ENCODE measurements at regions not wholly inside any gene's neighbourhood (a gene's known extent, or its start where the extent isn't known, plus 50 kb on each side); places are given as distances from the start of the nearest gene placed in this dataset.

DNA sequence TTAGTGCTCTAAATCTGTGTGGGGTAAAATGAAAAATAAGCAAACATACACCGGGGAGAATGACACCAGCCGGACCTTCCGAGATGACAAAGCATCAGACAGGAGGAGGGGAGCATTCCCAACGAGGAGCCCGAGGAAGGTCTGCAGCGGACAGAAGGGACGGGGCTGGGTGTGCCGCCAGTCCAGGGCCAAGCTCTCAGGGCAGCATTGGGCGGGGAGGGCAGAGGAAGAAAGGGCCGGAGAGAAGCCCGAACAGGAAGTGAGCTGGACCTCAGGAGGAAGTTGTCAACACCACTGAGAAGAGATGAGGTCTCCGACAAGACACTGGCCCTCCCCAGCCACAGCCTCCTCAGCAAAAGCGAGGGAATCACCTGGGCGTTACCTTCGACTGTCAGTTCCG is 182.6 kb upstream of the RNF32 start:
- intact Hi-C loops (cut with micrococcal nuclease): no loop called here

DNA sequence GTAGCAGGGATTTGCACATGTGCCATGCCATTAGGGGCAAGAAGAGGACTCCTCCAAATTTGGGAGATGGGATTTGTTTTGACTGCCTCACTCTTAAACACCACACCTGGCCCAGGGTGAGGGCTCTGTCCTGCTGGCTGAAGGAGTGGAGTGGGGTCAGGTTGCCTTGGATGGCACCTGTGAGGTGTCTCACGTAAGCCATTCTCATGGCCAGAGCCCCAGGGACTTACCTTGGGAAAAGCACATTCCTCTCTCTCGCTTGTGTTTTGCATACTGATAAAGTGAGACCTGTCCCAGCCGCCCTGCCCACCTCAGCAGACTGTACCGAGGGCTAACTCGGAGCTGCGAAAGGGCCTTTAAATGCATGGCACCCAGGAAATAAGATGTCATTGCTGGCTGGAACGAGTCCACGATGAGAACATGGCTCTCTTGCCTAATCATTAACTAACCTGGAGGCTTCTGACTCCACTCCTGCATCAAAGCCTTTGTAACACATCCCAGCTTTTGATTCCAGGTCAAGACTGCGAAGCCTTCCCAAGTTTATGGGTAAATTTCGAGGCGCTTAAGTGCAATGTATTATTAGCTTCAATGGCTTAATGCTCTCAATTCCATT is 184.0 kb upstream of the RNF32 start:
- intact Hi-C loops (cut with micrococcal nuclease): no loop called here

DNA sequence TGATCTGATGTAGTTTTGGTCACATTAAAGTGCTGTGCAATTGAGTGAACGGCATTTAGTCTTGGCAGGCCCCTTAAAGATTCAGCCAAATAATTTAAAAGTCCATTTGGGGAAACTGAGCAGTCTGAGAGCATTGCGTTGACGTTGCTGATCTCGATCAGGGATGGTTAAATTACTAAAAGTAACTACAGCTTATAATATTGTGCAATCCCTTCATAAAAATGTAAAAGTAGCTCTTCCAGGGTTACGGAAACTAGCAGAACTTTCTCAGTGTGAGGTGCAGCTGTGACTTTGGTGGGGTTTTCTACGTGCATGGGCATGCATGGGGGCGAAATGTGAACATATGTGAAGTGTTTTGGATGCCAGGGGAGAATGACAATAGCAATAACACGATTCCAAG is 184.5 kb upstream of the RNF32 start:
- intact Hi-C loops (cut with micrococcal nuclease): no loop called here

DNA sequence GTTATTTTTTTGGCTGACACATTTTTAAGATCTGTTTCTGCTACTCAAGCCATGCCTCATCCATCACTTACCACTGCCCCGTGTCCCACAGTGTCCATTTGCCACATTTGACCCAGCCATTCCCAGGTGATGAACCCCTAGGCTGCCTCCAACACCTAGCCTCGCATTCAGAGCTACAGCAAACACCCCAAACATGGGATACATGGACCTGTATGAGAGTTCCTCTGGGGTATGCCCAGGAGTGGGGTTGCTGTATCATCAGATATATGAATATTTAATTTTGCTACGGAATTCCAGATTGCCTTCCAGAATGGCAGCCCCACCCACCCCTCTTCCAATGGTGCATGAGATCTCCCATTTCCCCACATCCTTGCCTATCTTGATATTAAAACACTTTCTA is 190.1 kb upstream of the RNF32 start:
- intact Hi-C loops (cut with micrococcal nuclease): no loop called here

DNA sequence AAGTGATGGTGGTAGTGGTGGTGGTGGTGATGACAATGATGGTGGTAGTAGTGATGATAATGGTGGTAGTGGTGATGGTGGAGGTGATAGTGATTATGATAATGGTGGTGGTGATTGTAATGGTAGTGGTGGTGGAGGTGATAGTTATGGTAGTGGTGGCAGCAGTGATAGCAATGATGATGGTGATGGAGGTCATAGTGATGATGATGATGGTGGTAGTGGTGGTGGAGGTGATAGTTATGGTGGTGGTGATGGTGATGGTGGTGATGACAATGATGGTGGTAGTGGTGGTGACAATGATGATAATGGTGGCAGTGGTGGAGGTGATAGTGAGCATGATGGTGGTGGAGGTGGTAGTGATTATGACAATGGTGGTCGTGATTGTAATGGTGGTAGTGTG is 191.7 kb upstream of the RNF32 start:
- intact Hi-C loops (cut with micrococcal nuclease): no loop called here

DNA sequence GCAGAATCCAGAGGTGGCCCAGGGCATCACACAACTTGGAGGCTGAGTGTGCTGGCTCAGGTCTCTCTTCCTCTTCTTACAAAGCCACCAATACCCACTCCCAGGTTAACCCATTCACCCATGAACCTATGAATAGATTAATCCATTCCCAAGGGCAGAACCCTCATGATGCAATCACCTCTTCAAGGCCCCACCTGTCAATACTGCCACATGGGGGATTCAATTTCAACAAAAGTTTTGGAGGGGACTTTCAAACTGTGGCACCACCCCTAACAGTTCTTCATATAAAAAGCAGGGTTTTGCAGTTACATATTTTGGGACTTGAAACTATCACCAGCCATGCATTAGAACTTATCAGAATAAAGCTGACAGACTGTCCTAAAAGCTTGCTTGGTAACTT is 193.6 kb upstream of the RNF32 start:
- intact Hi-C loops (cut with micrococcal nuclease): no loop called here

DNA sequence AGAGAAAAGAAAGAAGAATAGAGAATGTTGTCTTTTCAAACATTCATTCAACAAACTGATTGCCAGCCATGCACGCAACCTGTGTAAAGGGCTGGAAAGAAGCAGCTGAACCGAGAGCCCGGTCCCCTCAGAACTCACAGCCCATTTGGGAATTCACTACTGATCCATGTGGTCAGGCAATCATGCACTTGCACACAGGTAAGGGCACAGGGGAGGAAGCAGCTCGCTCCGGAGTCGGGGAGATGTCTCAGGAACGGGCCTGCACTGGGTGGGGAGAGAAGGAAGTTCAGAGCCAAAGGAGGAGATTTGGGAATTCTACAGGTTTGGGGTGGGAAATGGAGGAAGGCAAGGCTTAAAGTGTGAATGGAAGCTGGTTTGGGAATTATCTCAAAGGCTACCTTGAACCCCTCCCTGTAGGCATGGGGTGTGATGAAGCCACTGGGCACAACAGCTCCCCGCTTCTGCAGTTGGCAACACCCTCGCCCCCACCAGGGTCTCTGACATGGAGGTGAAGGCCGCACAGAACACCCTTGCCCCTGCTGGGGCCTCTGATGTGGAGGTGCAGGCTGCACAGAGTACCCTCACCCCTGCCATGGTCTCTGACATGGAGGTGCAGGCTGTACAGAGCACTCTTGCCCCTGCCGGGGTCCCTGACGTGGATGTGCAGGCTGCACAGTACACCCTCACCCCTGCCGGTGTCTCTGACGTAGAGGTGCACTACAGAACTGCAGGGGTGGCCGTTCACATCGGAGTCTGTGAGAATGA is 194.4 kb upstream of the RNF32 start:
- intact Hi-C loops (cut with micrococcal nuclease): no loop called here

DNA sequence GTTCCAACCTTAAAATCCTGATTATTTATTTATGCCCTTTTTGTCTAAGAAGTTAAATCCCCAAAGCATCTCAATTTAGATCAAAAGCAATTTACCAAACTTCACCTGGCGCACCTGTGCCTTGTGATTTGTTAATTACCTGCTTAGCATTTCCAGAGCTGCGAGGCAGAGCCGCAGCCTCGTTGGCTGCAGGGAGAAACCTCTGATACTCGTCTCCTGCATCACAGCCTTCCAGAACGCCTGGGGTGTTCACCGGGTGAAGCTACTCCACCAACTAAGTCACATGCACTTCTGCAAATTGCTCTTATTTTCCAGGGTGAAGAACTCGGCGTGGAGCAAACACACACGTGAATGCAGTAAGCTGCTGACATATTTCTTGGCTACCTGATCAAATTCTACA is 198.1 kb upstream of the RNF32 start:
- intact Hi-C loops (cut with micrococcal nuclease): no loop called here

DNA sequence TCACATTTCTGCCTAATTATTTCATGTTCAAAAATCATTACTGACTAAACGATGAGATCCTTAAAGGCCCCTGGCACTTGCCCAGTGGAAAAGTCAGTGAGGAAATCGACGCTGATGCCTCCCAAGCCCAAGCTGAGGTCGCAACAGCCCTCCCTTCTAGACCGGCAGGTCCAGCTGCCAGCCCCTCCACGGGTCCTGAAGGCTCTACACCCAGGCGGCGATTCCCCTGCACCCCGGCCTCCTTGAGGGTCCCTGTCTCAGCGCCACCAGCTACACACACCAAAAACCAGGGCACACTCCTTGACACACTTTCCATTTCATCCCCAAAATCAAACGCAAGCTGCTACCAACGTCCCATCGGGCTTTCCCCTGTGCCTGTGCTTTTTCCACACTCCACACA is 200.1 kb upstream of the RNF32 start:
- intact Hi-C loops (cut with micrococcal nuclease): no loop called here

DNA sequence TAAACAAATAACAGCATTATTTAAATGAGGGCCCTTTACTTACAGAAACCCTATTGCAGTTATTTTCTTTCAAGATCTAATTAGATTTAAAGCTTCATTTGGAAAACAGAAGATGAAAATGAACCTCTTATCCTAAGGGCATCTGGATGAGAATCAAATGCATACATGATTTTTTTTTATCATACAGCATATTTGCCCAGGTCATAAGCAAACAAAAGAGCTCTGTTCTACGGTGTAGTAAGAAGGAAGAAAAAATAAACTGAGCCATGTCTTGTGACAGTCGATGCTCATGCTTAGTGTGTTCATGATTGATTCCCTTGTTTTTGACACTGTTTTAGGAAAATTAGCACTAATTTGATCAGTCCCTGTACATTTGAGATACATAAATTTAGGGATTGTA is 202.6 kb upstream of the RNF32 start:
- intact Hi-C loops (cut with micrococcal nuclease): no loop called here

DNA sequence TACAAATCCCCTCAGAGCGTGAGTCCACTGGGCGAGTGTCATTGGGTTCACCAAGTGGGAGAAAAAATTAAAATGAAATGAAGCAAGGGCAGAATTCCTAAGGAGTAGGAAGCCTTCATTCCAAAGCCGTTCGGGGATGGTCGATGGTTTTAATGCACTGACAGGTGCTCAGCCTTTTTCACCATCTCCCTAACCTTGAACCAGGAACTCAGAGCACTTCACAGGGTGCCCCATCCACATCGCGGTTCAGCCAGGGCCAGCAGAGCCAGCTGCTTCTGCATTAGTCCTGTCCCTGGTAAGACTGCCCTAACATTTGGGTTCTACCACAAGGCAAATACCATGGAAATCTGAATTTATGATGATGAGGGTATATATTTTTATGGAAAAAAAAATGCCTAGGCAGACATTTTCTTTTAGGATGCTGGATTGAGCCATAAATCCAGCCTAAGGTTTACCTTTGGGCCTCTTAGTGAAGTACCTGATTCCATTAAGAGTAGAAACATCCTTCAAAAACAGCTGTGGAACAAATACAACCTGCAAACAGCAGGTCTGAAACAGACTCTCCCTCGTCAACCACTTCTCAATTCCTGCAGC is 203.5 kb upstream of the RNF32 start:
- intact Hi-C loops (cut with micrococcal nuclease): no loop called here

DNA sequence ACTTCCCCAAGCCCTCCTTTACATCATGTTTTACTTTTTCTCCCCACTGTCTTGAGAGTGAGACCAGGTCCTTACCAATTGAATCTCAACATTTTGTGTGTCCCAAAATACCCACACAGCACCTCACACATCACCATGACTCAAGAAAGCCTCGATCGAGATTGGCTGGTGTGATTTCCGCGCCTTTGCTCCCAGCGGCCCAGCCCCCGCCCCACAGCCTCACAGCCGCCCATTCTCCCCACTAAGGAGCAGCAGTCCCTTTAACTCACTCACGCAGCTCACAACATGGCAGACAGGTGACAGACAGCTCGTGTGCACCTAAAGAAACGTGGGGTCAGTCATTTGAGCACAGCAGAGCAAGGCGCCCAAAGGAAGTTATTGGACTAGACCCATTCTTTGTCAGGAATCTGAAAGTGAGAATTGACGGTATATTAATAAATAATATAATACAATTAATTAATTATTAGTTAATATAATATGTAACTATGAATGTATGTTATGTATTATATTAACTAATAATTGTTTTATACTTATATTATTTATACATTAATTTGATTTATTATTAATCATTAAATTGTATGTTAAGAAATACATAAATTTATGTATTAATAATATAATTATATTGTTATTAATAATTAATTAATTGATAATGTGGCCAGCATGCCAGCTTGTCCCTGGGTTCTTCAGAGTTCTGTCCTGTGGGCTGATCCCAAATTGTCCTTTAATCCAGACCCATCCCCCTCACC is 204.9 kb upstream of the RNF32 start:
- intact Hi-C loops (cut with micrococcal nuclease): no loop called here

DNA sequence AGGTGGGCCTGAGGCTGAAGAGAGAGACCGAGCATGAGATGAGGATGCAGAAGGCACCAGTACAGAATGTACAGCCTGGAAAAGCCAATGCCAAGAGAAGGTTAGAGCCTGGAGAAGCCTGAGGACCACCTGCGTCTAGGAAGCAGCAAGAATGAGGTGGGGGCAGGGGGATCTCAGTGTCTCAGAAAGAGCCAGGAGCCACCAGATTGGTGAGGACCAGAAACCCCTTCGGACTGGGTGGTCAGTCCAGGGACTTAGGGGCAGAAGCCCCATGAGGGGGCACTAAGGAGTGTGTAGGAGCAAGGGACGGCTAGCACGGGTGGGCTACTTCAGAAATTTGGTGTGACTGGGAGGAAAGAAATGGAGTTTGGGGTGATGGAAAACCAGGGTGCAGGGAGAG is 205.9 kb upstream of the RNF32 start:
- intact Hi-C loops (cut with micrococcal nuclease): no loop called here

DNA sequence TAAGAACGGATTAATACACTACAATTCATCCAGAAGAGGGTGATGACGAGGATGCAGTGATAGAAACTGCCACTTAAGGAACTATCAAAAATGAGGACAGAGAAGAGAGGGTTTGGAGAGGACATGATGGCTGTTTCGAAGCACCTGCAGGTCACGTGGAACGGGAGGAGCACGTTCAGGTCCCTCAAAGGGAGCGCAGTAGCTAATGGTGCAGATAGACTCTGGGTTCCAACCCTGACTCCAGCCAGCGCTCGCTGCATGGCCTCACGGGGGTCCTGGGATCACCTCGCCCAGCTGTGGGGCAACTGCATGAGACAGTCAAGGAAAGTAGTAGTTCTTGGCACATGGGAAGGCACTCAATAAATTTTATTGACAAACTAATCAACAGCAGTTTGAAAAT is 208.6 kb upstream of the RNF32 start:
- intact Hi-C loops (cut with micrococcal nuclease): no loop called here

DNA sequence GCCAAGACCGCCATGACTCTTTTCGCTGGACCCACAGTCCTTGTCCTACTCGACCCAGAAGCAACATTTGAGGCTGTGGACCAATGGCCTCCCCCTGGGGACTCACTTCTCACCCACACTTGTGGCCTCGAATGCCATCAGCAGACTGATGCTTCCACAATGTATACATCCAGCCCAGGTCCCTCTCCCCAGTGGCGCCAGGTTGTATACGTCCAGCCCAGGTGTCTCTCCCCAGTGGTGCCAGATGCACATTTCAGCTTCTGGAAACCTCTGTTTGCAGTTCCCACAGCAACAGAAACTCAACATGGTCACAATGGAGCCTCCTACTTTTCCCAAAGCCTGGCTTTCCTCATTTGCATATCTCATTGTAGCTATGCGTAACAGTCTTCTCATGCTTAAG is 210.5 kb upstream of the RNF32 start:
- intact Hi-C loops (cut with micrococcal nuclease): no loop called here

DNA sequence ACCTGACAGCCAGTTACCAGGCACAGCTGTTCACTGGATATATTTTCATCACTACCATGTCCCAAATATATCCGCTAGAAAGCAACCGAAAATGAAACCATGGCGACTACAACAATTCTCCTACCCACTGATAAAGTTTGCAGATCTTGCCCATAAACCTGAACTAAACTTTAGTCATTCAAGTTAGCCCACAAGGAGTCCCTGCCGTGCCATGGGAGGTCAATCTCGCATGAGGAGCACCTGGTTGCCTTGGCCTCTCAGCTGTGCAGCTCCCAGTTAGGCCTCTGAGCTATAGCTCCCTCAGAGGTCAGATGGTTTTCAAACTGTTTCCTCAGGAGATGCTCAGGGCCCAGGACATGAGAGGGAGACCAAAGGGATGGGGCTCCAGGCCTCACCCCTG is 211.1 kb upstream of the RNF32 start:
- intact Hi-C loops (cut with micrococcal nuclease): no loop called here

DNA sequence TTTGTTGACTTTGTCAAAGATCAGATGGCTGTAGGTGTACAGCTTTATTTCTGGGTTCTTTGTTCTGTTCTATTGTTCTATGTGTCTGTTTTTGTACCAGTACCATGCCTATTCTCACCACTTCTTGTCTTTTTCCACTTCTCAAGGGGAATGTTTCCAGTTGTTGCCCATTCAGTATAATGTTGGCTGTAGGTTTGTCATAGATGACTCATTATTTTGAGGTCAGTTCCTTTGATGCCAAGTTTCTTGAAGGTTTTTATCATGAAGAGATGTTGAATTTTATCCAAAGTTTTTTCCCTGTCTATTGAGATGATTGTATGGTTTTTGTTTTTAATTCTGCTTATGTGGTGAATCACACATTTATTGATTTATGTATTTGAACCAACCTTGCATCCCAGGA is 216.7 kb upstream of the RNF32 start:
- intact Hi-C loops (cut with micrococcal nuclease): no loop called here

DNA sequence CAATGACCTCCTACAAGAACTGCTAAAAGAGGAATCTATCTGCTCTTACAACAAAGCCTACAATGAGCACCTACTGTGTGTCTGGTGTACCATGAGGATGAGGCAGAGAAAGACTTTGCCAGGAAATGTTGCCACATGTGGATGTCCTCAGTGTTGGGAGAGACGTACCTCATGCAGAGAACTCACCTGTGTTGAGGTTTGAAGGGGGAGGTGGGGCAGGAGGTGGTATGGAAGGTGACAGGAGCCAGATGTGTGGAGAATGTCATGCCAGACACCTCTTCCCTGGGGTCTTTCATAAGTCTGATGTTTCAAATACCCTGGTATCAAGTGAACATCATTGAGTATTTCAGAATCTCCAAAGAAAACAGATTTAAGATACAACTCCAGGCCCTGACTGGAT is 220.1 kb upstream of the RNF32 start:
- intact Hi-C loops (cut with micrococcal nuclease): no loop called here

DNA sequence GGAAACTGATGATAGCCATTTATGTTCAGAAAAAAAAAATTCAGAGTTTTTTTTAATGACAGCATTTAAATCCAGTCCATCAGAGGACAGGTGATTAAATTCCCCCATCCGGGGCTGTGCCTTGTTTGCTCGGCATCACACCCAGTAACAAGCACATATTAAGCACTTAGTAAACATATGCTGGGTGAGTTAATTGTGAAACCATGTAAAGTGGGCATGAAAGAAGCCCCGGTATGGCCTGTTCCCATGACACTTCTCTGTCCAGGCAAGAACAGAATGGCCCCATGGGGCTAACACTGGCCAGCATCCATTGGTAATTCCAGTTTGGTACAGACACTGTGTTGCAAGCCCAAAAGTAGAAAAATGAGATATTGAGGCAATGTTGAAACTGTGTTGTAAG is 220.8 kb upstream of the RNF32 start:
- intact Hi-C loops (cut with micrococcal nuclease): no loop called here

DNA sequence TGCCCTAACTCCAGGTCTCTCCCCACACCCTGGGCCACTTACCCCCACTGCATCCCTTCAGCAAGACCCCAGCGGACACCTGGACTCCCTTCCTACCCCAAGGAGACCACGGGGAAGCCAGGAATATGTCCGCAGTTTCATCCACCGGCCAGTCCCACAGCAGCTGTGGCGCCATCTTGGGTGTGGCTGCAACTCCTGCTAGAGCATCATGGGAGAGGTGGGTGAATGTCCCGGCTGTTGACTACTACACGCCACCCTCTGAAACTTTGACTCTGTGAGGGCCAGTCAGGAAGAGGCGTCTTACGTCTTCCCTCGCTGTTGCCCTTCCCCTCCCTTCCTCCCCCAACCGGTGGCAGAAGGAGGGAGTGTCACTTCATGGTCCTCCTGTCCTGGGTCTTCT is 238.3 kb upstream of the RNF32 start:
- intact Hi-C loops (cut with micrococcal nuclease): no loop called here

DNA sequence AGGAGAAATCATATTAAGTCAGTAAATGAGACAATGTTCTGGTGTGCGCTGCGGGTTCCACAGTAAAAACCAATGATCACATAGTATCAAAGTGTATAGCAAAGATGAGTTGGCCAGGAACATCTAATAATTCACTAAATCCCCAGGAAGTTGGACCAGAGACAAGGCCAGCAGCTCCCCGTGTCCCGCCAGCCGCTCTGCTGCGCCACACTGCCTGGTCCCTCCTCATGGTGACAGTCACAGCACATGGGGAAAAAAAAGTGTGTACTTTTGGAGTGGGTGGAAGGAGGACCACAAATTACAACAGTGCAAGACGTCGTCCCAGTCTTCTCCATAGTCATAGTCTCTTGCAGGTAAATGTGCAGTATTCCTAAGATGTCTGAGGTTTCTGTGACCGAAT is 239.0 kb upstream of the RNF32 start:
- intact Hi-C loops (cut with micrococcal nuclease): no loop called here

DNA sequence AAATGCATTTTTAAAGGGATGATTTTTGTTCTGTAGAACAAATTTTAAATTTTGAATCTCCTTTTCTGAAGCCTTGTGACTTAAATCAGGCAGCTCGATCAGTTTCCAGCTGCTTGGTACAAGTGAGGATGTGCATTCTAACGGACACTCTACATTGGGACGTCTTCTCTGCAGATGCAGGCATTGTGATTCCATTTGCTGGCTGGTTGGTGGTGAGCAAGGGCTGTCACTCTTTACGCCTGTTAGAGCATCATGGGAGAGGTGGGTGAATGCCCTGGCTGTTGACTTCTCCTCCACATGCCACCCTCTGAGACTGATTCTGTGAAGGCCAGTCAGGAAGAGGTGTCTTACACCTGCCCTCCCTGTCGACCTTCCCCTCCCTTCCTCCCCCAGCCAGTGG is 240.5 kb upstream of the RNF32 start:
- intact Hi-C loops (cut with micrococcal nuclease): no loop called here
